ENCODE measurements at regions not wholly inside any gene's neighbourhood (a gene's known extent, or its start where the extent isn't known, plus 50 kb on each side); places are given as distances from the start of the nearest gene placed in this dataset.

GRCh38 chrX:83077606-83078005, 430.5 kb upstream of the POU3F4 start:
- no peak overlapping the region for H2AFZ ChIP-seq (ENCODE audit: low read depth, low read length)
- H4K20me1 ChIP-seq (ENCODE audit: insufficient read depth) = no peaks in the 10 kb centered on the region
- no peaks in the 10 kb centered on the region for H3K9me2 ChIP-seq (ENCODE audit: insufficient read depth, low read length)
- no peaks in the 10 kb centered on the region for H3K27me3 ChIP-seq (ENCODE audit: insufficient read depth, low read depth, low read length)
- no peaks in the 10 kb centered on the region for H3K79me2 ChIP-seq (replicated peaks; ENCODE audit: insufficient read depth, low read length)
- no peaks in the 10 kb centered on the region for H3K9me3 ChIP-seq (ENCODE audit: low read length)
- TF ChIP-seq RAD21 (conservative IDR thresholded peaks at IDR 0.05) (no peak), POLR2AphosphoS5 (IDR thresholded peaks at IDR 0.05) (no peak), SMC3 (conservative IDR thresholded peaks at IDR 0.05; ENCODE audit: poor library complexity) (no peak), MXI1 (conservative IDR thresholded peaks at IDR 0.05; ENCODE audit: poor library complexity, severe bottlenecking) (no peak), EZH2 (IDR thresholded peaks at IDR 0.05; ENCODE audit: borderline replicate concordance, insufficient read depth, low read length, poor library complexity, severe bottlenecking) (no peak), TAF1 (IDR thresholded peaks at IDR 0.05; ENCODE audit: low read depth) (no peak), EP300 (conservative IDR thresholded peaks at IDR 0.05; ENCODE audit: poor library complexity, severe bottlenecking) (no peak)
- TF ChIP-seq, protein P1, sequence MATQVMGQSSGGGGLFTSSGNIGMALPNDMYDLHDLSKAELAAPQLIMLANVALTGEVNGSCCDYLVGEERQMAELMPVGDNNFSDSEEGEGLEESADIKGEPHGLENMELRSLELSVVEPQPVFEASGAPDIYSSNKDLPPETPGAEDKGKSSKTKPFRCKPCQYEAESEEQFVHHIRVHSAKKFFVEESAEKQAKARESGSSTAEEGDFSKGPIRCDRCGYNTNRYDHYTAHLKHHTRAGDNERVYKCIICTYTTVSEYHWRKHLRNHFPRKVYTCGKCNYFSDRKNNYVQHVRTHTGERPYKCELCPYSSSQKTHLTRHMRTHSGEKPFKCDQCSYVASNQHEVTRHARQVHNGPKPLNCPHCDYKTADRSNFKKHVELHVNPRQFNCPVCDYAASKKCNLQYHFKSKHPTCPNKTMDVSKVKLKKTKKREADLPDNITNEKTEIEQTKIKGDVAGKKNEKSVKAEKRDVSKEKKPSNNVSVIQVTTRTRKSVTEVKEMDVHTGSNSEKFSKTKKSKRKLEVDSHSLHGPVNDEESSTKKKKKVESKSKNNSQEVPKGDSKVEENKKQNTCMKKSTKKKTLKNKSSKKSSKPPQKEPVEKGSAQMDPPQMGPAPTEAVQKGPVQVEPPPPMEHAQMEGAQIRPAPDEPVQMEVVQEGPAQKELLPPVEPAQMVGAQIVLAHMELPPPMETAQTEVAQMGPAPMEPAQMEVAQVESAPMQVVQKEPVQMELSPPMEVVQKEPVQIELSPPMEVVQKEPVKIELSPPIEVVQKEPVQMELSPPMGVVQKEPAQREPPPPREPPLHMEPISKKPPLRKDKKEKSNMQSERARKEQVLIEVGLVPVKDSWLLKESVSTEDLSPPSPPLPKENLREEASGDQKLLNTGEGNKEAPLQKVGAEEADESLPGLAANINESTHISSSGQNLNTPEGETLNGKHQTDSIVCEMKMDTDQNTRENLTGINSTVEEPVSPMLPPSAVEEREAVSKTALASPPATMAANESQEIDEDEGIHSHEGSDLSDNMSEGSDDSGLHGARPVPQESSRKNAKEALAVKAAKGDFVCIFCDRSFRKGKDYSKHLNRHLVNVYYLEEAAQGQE (IDR thresholded peaks at IDR 0.05; ENCODE audit: borderline replicate concordance) = no peak
- TF ChIP-seq, protein P2, sequence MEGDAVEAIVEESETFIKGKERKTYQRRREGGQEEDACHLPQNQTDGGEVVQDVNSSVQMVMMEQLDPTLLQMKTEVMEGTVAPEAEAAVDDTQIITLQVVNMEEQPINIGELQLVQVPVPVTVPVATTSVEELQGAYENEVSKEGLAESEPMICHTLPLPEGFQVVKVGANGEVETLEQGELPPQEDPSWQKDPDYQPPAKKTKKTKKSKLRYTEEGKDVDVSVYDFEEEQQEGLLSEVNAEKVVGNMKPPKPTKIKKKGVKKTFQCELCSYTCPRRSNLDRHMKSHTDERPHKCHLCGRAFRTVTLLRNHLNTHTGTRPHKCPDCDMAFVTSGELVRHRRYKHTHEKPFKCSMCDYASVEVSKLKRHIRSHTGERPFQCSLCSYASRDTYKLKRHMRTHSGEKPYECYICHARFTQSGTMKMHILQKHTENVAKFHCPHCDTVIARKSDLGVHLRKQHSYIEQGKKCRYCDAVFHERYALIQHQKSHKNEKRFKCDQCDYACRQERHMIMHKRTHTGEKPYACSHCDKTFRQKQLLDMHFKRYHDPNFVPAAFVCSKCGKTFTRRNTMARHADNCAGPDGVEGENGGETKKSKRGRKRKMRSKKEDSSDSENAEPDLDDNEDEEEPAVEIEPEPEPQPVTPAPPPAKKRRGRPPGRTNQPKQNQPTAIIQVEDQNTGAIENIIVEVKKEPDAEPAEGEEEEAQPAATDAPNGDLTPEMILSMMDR (IDR thresholded peaks at IDR 0.05; ENCODE audit: poor library complexity, severe bottlenecking) = no peak
- no peak overlapping the region for H3K4me3 ChIP-seq (ENCODE audit: low read length)
- H3K36me3 ChIP-seq (ENCODE audit: insufficient read depth, low read length) = no peaks in the 10 kb centered on the region
- H3K27ac ChIP-seq (ENCODE audit: low read length) = no peak overlapping the region
- H3K4me2 ChIP-seq (ENCODE audit: low read length) = no peak overlapping the region
- no peak overlapping the region for H3K9ac ChIP-seq (ENCODE audit: low read length)
- H3F3A ChIP-seq (ENCODE audit: insufficient read depth, low read length, poor library complexity, severe bottlenecking) = no peaks in the 10 kb centered on the region

- no peak overlapping the region for H2AFZ ChIP-seq (ENCODE audit: low read depth, low read length)
- H3K27ac ChIP-seq (ENCODE audit: low read length) = no peak overlapping the region
- H3K4me3 ChIP-seq (ENCODE audit: low read length) = no peak overlapping the region
- no peaks in the 10 kb centered on the region for H3K79me2 ChIP-seq (replicated peaks; ENCODE audit: insufficient read depth, low read length)
- no peaks in the 10 kb centered on the region for H3K36me3 ChIP-seq (ENCODE audit: insufficient read depth, low read length)
- no peaks in the 10 kb centered on the region for H3K9me2 ChIP-seq (ENCODE audit: insufficient read depth, low read length)
- no peak overlapping the region for H3K9ac ChIP-seq (ENCODE audit: low read length)
- TF ChIP-seq RAD21 (conservative IDR thresholded peaks at IDR 0.05) (no peak), EP300 (conservative IDR thresholded peaks at IDR 0.05; ENCODE audit: poor library complexity, severe bottlenecking) (no peak), POLR2AphosphoS5 (IDR thresholded peaks at IDR 0.05) (no peak), MXI1 (conservative IDR thresholded peaks at IDR 0.05; ENCODE audit: poor library complexity, severe bottlenecking) (no peak), SMC3 (conservative IDR thresholded peaks at IDR 0.05; ENCODE audit: poor library complexity) (no peak), TAF1 (IDR thresholded peaks at IDR 0.05; ENCODE audit: low read depth) (no peak), EZH2 (IDR thresholded peaks at IDR 0.05; ENCODE audit: borderline replicate concordance, insufficient read depth, low read length, poor library complexity, severe bottlenecking) (no peak)
- TF ChIP-seq, protein P2 (IDR thresholded peaks at IDR 0.05; ENCODE audit: poor library complexity, severe bottlenecking) = no peak
- TF ChIP-seq, protein P1 (IDR thresholded peaks at IDR 0.05; ENCODE audit: borderline replicate concordance) = no peak
- no peak overlapping the region for H3K4me2 ChIP-seq (ENCODE audit: low read length)
- H4K20me1 ChIP-seq (ENCODE audit: insufficient read depth) = no peaks in the 10 kb centered on the region
- no peaks in the 10 kb centered on the region for H3K27me3 ChIP-seq (ENCODE audit: insufficient read depth, low read depth, low read length)
- H3F3A ChIP-seq (ENCODE audit: insufficient read depth, low read length, poor library complexity, severe bottlenecking) = no peaks in the 10 kb centered on the region
- no peaks in the 10 kb centered on the region for H3K9me3 ChIP-seq (ENCODE audit: low read length)
Measured at GRCh38 chrX:83101961-83102360, 406.1 kb upstream of the POU3F4 start.

Data from neural cell (in vitro differentiated cells).